GM23338 (cell line): ENCODE measurements at regions not wholly inside any gene's neighbourhood (a gene's known extent, or its start where the extent isn't known, plus 50 kb on each side); places are given as distances from the start of the nearest gene placed in this dataset.

Experiments used
- ATAC-seq: fragments of 200-7000 bp; cut with Tn5 transposase; 3 replicates; pipeline ENCODE4 v1.9.1; 2020
- DNase-seq: peaks from one replicate; pipeline ENCODE4 v3.0.0-alpha.2; 2015; ENCODE audit warnings: low spot score
- H2AFZ ChIP-seq: fragments of 200-600 bp; sonication (generic); 2 replicates; pipeline ENCODE4 v1.8.0; 2016; ENCODE audit warnings: antibody characterized with exemption, mild to moderate bottlenecking, moderate library complexity
- H3F3A ChIP-seq: fragments of 200-600 bp; sonication (generic); replicated peaks from 2 replicates; pipeline ENCODE4 v1.8.0; 2017; ENCODE audit warnings: antibody characterized with exemption, mixed run types, low read depth
- H3K27ac ChIP-seq: fragments of 200-600 bp; sonication (generic); 2 replicates; pipeline ENCODE4 v1.6.1; 2016; ENCODE audit warnings: low read depth
- H3K27me3 ChIP-seq: fragments of 200-600 bp; sonication (generic); 2 replicates; pipeline ENCODE4 v1.8.0; 2016; ENCODE audit warnings: mild to moderate bottlenecking, mixed run types, moderate library complexity; ENCODE audit not compliant: insufficient read depth
- H3K36me3 ChIP-seq: fragments of 200-600 bp; sonication (generic); 2 replicates; pipeline ENCODE4 v1.8.0; 2016; ENCODE audit warnings: mild to moderate bottlenecking; ENCODE audit not compliant: insufficient read depth
- H3K4me1 ChIP-seq: fragments of 200-600 bp; sonication (generic); 2 replicates; pipeline ENCODE4 v1.8.0; 2016; ENCODE audit warnings: mild to moderate bottlenecking, moderate library complexity; ENCODE audit not compliant: insufficient read depth
- H3K4me2 ChIP-seq: fragments of 200-600 bp; sonication (generic); 2 replicates; pipeline ENCODE4 v1.7.1; 2017; ENCODE audit warnings: mixed run types
- H3K4me3 ChIP-seq: fragments of 200-600 bp; sonication (generic); 2 replicates; pipeline ENCODE4 v1.6.1; 2016; ENCODE audit warnings: mixed run types
- H3K79me2 ChIP-seq: fragments of 200-600 bp; sonication (generic); replicated peaks from 2 replicates; pipeline ENCODE4 v1.8.0; 2017; ENCODE audit warnings: mild to moderate bottlenecking; ENCODE audit not compliant: insufficient read depth
- H3K9me2 ChIP-seq: fragments of 200-600 bp; sonication (generic); 2 replicates; pipeline ENCODE4 v1.8.0; 2017; ENCODE audit not compliant: insufficient read depth
- H4K20me1 ChIP-seq: fragments of 200-600 bp; sonication (generic); replicated peaks from 2 replicates; pipeline ENCODE4 v1.8.0; 2017; ENCODE audit warnings: mild to moderate bottlenecking; ENCODE audit not compliant: insufficient read depth
- H3K27ac Mint-ChIP-seq: 2 replicates; pipeline ENCODE4 v1.8.0; 2020; ENCODE audit warnings: inconsistent platforms, mild to moderate bottlenecking, moderate library complexity, mixed read lengths
- H3K27me3 Mint-ChIP-seq: 3 replicates; pipeline ENCODE4 v1.8.0; 2022; ENCODE audit warnings: low read depth, mild to moderate bottlenecking, moderate library complexity, mixed read lengths, inconsistent platforms; ENCODE audit not compliant: insufficient read depth, poor library complexity
- H3K36me3 Mint-ChIP-seq: 3 replicates; pipeline ENCODE4 v1.8.0; 2021; ENCODE audit warnings: low read depth, mild to moderate bottlenecking, inconsistent platforms, moderate library complexity, mixed read lengths
- H3K4me1 Mint-ChIP-seq: 3 replicates; pipeline ENCODE4 v1.8.0; 2020; ENCODE audit warnings: mild to moderate bottlenecking, inconsistent platforms, mixed read lengths
- H3K4me3 Mint-ChIP-seq: 3 replicates; pipeline ENCODE4 v1.8.0; 2021; ENCODE audit warnings: moderate library complexity, mild to moderate bottlenecking, inconsistent platforms, mixed read lengths
- H3K9me3 Mint-ChIP-seq: 3 replicates; pipeline ENCODE4 v1.8.0; 2020; ENCODE audit warnings: moderate library complexity, mild to moderate bottlenecking, inconsistent platforms, mixed read lengths
- CREB1 ChIP-seq: fragments of 250-450 bp; sonication (Bioruptor Pico); IDR thresholded peaks from 2 replicates; pipeline ENCODE4 v1.5.0; 2020; ENCODE audit warnings: low read depth, mild to moderate bottlenecking, moderate library complexity
- EZH2 ChIP-seq: fragments of 200-600 bp; sonication (generic); IDR thresholded peaks from one replicate; pipeline ENCODE4 v1.8.0; 2017; ENCODE audit warnings: antibody characterized with exemption, mild to moderate bottlenecking, low read depth; ENCODE audit not compliant: unreplicated experiment
- EZH2phosphoT487 ChIP-seq: fragments of 200-600 bp; sonication (generic); IDR thresholded peaks from one replicate; pipeline ENCODE4 v1.8.1; 2018; ENCODE audit warnings: antibody characterized with exemption; ENCODE audit not compliant: unreplicated experiment
- NANOG ChIP-seq: IDR thresholded peaks from 2 replicates; pipeline ENCODE4 v1.6.1; 2016; ENCODE audit warnings: antibody characterized with exemption, borderline replicate concordance
- POLR2AphosphoS5 ChIP-seq: IDR thresholded peaks from 2 replicates; pipeline ENCODE4 v1.6.1; 2016; ENCODE audit warnings: antibody characterized with exemption, low read depth
- STAT1 ChIP-seq: IDR thresholded peaks from one replicate; pipeline ENCODE4 v1.6.1; 2016; ENCODE audit warnings: antibody characterized with exemption; ENCODE audit not compliant: unreplicated experiment
- ZNF331 ChIP-seq: fragments of 250-450 bp; sonication (Bioruptor Pico); IDR thresholded peaks from 2 replicates; pipeline ENCODE4 v1.5.0; 2020; ENCODE audit warnings: low read depth, mild to moderate bottlenecking, moderate library complexity
- ZNF462 ChIP-seq: fragments of 250-450 bp; sonication (Bioruptor Pico); IDR thresholded peaks from 2 replicates; pipeline ENCODE4 v1.5.0; 2020; ENCODE audit warnings: mild to moderate bottlenecking, moderate library complexity
- TF ChIP-seq, protein P1 (sequence below): IDR thresholded peaks from 2 replicates; pipeline ENCODE4 v1.6.1; 2016; ENCODE audit warnings: antibody characterized with exemption
- TF ChIP-seq, protein P2 (sequence below), 2 experiments: fragments of 200-600 bp in 1 of 2; sonication (generic) in 1 of 2; conservative IDR thresholded peaks; 2 replicates each; pipeline versions ENCODE4 v1.5.1 to v1.6.1; 2016 to 2017; ENCODE audit warnings: antibody characterized with exemption in 2 of 2, low read depth in 2 of 2, mild to moderate bottlenecking in 2 of 2, moderate library complexity in 1 of 2

GRCh38 chr1:194362327-194362726 is 1175.9 kb upstream of the B3GALT2 start:
- Histone ChIP-seq H4K20me1 (no peaks in the 10 kb centered on the region), H3K4me2 (no peak overlapping the region), H3K9me2 (no peaks in the 10 kb centered on the region), H3K27ac (no peak overlapping the region), H3K4me3 (no peak overlapping the region), H2AFZ (no peak overlapping the region), H3K36me3 (no peaks in the 10 kb centered on the region), H3K27me3 (no peaks in the 10 kb centered on the region), H3F3A (no peaks in the 10 kb centered on the region), H3K4me1 (no peaks in the 10 kb centered on the region), H3K79me2 (no peaks in the 10 kb centered on the region)
- DNase-seq (no peak), ATAC-seq (no peak)
- H3K9me3 Mint-ChIP-seq, result no peaks in the 10 kb centered on the region
- TF ChIP-seq NANOG, result no peak
- no peak for TF ChIP-seq STAT1
- TF ChIP-seq, protein P1, sequence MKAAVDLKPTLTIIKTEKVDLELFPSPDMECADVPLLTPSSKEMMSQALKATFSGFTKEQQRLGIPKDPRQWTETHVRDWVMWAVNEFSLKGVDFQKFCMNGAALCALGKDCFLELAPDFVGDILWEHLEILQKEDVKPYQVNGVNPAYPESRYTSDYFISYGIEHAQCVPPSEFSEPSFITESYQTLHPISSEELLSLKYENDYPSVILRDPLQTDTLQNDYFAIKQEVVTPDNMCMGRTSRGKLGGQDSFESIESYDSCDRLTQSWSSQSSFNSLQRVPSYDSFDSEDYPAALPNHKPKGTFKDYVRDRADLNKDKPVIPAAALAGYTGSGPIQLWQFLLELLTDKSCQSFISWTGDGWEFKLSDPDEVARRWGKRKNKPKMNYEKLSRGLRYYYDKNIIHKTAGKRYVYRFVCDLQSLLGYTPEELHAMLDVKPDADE, result no peak
- TF ChIP-seq CREB1 (CRISPR knock-in tag), result no peak
- no peak for TF ChIP-seq EZH2phosphoT487
- TF ChIP-seq EZH2, result no peak
- no peak overlapping the region for H3K27ac Mint-ChIP-seq
- H3K4me1 Mint-ChIP-seq, result no peaks in the 10 kb centered on the region
- no peaks in the 10 kb centered on the region for H3K36me3 Mint-ChIP-seq
- H3K27me3 Mint-ChIP-seq, result no peaks in the 10 kb centered on the region
- no peak overlapping the region for H3K4me3 Mint-ChIP-seq

- H3K27ac Mint-ChIP-seq, result no peak overlapping the region
- no peak for TF ChIP-seq ZNF331 (CRISPR knock-in tag)
- TF ChIP-seq, protein P1, result no peak
- no peak for TF ChIP-seq EZH2
- TF ChIP-seq, protein P2, sequence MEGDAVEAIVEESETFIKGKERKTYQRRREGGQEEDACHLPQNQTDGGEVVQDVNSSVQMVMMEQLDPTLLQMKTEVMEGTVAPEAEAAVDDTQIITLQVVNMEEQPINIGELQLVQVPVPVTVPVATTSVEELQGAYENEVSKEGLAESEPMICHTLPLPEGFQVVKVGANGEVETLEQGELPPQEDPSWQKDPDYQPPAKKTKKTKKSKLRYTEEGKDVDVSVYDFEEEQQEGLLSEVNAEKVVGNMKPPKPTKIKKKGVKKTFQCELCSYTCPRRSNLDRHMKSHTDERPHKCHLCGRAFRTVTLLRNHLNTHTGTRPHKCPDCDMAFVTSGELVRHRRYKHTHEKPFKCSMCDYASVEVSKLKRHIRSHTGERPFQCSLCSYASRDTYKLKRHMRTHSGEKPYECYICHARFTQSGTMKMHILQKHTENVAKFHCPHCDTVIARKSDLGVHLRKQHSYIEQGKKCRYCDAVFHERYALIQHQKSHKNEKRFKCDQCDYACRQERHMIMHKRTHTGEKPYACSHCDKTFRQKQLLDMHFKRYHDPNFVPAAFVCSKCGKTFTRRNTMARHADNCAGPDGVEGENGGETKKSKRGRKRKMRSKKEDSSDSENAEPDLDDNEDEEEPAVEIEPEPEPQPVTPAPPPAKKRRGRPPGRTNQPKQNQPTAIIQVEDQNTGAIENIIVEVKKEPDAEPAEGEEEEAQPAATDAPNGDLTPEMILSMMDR (conservative IDR thresholded peaks at IDR 0.05; ENCODE audit: low read depth in 2 of 2), result no peak
- no peak for TF ChIP-seq ZNF462 (CRISPR knock-in tag)
- TF ChIP-seq POLR2AphosphoS5, result no peak
- TF ChIP-seq NANOG, result no peak
Measured at GRCh38 chr1:194361374-194362131, 1175.1 kb upstream of the B3GALT2 start.

More at GRCh38 chr1:194361374-194362131, 1175.1 kb upstream of the B3GALT2 start:
- no peaks in the 10 kb centered on the region for H3K27me3 Mint-ChIP-seq
- H3K4me2 ChIP-seq, result no peak overlapping the region
- H3K9me3 Mint-ChIP-seq, result no peaks in the 10 kb centered on the region
- H3K36me3 Mint-ChIP-seq, result no peaks in the 10 kb centered on the region
- H3K36me3 ChIP-seq, result no peaks in the 10 kb centered on the region
- no peak for DNase-seq
- H2AFZ ChIP-seq, result no peak overlapping the region
- no peaks in the 10 kb centered on the region for H3F3A ChIP-seq
- no peaks in the 10 kb centered on the region for H3K4me1 Mint-ChIP-seq
- no peak overlapping the region for H3K4me3 ChIP-seq
- no peak overlapping the region for H3K4me3 Mint-ChIP-seq
- H3K9me2 ChIP-seq, result no peaks in the 10 kb centered on the region
- no peak for ATAC-seq
- H3K79me2 ChIP-seq, result no peaks in the 10 kb centered on the region
- H4K20me1 ChIP-seq, result no peaks in the 10 kb centered on the region
- no peaks in the 10 kb centered on the region for H3K27me3 ChIP-seq
- no peaks in the 10 kb centered on the region for H3K4me1 ChIP-seq
- no peak overlapping the region for H3K27ac ChIP-seq
